AML-193 (cell line): ENCODE measurements at regions not wholly inside any gene's neighbourhood (a gene's known extent, or its start where the extent isn't known, plus 50 kb on each side); places are given as distances from the start of the nearest gene placed in this dataset.

Experiments
- DNase-seq, 2 experiments: peaks; one replicate each; lab custom pipeline; 2025; lab: John Stamatoyannopoulos, UW

DNA sequence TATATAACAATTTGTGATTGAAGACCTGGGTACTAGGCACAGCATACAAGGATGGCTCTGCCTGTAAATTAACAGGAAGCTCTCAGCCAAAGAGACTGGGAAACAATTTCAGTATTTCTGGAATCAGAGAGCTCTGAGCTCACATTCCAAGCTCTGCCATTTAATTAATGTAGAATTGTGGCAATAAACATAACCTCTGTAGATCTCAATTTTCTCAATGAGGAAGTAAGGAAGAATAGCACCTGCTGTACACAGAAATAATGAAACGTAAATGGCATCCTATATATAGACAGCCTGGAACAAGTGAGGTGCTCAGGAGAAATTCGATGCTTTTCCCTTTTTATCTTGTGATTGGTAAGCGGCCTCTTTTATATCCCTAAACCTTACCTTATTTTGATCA lies 538.5 kb upstream of the JAG1 start:
- DNase-seq = no peak

DNA sequence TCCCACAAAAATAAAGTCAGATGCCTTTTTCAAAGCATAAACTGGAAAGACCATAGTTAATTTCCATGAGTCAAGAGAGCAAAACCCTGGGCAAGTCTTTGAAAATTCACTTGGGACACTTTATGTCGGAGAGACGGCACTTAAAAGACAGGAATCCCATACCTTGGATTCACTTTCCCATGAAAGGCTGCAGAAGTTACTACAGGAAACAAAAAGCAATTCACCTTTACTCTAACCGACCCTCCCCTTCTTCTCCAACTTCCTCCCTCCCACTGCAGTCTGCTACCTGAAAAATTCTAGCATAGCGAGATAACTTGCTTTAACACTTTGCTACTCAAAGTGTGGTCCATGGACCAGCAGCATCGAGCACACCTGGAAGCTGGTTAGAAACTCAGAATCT lies 539.1 kb upstream of the JAG1 start:
- DNase-seq = no peak

DNA sequence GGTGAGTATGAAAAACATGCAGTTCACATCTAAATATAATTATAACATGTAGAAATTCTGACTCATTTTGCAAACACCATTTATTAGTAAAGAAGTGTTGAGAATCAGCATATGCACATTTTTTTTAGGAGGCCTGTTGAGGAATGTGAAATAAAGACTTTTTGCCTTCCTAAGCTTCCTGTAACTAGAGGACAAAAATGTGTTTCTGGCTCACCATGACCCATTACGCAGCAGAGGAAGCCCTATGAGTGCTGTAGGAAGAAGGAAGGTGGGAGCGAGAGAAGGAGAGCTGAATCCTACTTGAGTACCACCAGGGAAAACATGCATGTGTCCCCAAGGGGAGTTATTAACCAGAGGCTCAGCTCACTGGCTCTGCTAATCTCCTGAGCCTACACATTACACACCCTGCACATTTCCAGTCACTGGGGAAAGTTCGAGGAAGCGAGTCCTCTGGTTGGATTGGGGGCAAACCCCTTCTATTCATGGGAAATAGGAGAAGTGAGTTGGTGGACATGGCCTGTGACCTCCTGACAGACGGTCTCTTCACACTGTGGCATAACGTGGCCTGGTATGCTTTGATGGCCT lies 540.5 kb upstream of the JAG1 start:
- DNase-seq = no peak

DNA sequence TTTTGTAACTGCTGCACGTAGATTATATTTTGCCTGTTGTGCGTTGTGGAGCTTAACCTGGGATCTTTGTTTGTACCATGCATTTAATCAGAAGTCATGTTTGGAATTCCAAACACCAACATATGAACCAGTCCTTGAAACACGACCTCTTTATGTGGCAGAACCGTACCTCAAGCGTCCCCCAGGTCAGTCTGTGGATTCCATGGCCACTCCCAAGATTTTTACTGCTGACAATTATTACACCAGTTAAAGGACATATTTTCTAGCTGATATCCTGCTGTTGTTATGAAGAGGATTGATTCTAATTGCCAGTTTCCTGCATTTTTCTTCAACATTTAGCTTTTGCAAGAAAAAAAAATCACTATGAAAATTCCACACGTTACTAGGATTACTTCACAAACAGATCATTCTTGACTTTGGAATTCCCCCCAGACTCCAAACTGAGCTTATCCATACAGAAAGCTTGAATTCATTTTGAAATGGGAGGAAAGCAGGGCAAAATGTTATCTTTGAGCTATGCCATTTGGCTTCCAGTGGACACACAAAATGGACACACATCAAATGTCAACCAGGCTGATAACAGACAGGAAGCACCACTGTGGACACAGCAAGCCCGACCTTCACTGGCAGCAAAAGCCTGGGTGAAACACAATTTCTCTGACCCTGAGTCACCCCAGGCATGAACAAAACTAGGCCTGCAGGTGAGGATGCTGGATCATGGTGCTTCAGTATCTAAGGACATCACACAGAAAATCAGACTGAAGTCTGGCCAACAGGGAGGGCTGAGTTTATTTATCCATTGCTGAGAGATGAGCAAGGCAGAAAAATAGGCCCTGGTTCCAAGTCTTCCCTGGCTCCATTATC lies 542.9 kb upstream of the JAG1 start:
- DNase-seq = no peak

DNA sequence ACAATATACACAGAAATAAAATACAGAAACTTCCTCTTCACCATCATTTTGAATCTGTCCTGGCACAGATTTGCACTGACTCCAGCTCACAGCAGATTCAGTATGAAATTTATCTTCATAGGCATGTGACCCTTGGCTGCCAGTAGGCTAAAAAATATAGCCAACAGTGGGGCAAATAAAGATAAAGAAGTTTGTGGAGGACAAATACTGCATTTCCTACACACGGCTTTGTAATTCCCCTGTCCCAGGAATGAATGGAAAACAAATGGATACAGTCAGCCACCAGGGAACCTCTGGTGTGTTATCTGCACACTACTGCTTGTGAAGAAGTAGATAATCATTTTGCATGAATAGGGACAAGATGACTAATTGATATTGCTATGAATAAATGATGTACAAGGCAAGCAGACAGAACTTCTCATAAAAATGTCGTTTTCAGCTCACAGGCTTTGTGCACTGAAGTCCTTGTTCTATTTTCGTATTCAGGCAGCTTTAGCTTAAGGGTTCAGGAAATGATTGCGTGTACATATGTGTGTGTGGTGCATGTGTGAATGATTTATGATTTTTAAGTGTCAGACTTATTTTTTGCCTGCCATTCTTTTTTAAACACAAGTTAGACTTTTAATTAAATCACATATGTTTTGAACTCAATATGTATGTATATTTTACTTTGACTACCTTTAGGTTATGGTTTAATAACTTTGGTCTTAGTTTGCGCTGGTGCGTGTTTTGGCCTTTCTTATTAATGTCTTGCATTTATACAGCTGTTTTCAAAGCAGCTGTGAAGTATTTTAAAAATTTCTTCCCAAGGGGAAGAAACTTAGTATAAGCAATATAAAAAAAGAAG lies 543.8 kb upstream of the JAG1 start:
- no peak for DNase-seq

DNA sequence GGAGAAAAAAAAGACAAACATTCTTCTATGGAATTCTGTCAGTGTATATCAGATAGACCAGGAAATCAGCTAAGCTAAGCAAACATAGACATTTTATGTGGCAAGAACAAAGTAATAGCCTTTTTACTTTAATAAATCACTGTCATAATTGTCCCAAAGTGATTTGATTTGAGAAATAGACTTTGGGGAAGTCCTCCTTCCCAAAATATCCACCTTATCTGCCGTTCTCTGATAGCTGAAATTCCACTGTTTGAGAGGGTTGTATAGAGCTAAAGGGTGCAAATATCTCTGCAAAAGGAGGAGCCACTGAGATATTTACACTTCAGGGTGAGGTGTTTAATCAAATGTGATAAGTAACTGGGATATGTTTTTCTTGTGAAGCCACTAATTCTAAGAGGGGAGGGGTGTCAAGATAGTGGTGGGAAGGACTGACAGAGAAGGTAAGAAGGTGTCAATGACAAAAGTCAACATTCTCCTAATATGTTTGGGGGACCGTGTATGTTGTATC lies 544.4 kb upstream of the JAG1 start:
- no peak for DNase-seq

DNA sequence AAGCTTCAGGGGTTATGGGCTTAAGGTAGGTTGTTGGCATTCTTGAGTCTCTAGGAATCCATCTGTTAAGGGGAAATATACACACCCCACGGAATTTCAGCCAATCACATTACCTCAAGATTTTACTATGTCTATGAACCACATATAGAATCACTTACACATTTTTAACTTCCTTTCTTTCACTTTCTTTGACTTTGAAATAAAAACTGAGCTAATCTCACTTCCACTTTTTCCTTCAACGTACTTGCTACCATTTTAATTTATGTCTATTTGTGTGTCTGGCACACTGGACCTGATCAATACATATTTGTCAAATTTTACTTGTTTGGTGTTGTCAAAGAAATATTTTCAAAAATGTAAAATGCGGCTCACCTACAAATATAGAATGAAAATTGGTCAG lies 545.4 kb upstream of the JAG1 start:
- DNase-seq = no peak

DNA sequence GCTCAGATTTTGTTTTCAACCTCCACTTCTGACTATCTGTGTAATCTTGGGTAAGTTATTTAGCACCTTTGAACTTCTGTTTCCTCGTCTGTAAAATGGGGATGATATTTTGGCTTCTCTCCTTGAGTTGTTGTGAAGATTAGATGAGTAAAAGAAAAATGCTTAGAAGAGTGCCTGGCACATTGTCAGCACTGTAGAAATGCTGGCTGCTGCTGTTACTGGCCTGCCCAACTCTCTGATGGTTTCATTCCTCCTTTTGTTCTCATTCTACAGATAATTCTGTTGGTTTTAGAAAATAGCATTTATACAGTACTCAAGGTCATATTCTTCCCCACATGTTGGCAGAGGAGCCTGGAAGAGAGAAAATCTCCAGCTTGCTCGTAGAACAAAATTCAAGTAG lies 547.2 kb upstream of the JAG1 start:
- no peak for DNase-seq

DNA sequence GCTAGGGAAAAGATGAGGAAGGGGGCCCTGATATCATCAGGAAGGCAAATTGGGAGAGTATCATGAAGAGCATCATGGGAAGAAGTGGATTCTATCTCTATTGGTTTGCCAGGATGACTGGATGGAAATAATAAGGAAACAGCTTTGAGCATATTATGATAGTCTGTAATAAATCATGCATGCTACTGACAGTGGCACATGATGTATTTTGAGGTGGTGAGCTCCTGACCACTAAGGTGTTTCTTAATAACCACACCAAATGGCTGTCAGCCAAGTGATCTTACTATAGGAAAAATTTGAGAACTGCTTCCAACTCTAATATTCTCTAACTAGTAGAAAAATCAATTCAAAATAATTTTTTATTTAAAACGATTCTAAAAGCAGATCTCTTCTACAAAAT lies 548.4 kb upstream of the JAG1 start:
- no peak for DNase-seq

DNA sequence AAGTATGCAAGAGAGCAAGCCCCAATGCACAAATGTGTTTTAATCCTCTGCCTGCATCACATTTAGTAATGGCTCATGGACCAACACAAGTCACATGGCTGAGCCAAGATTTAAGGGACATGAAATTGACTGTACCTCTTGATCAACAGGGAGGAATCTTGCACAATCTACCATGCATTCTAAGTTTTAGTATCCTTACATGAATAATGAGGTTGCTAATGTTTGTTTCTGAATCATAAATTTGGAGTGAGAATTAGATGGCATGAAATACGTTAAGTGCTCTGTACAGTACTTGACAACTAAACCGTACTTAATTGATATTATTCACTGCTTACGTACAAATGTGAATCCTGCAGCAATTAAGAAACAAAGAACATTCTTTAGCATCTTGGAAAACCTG lies 553.8 kb upstream of the JAG1 start:
- DNase-seq = no peak

DNA sequence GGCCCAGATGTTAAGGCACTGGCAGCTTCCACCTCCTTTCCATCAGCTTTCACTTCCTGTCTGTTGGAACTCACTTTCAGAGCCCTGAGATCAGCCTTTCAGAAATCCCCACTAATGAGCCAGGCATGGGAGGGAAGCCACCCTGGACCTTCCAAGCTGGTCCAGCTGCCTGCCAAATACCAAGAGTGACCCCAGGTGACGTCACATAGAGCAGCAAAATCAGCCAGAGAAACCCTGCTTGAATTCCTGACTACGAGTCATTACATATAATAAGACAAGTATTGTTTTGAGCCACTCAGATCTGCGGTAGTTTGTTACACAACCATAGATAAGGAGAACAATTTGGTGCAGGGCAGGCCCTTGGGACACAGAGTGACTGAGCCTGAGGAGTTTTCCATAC lies 556.0 kb upstream of the JAG1 start:
- DNase-seq = no peak

DNA sequence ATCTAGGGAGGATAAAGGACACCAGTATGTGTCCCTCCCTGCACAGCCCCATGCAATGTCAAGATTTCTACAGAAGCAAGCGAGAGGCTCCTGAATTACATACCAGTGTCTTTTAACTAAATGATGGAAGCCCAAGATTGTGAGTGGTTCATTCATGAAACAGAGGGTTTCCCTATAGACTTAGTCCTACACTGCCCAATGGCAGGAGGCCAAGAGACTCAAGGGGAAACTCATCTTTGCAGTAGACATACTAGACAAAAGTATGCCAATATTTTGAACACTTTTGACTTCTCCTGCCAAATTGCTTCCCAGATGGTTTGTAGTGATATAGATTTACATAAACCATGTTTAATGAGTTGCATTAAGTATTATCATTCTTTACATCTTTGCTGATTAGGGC lies 557.2 kb upstream of the JAG1 start:
- DNase-seq = no peak

DNA sequence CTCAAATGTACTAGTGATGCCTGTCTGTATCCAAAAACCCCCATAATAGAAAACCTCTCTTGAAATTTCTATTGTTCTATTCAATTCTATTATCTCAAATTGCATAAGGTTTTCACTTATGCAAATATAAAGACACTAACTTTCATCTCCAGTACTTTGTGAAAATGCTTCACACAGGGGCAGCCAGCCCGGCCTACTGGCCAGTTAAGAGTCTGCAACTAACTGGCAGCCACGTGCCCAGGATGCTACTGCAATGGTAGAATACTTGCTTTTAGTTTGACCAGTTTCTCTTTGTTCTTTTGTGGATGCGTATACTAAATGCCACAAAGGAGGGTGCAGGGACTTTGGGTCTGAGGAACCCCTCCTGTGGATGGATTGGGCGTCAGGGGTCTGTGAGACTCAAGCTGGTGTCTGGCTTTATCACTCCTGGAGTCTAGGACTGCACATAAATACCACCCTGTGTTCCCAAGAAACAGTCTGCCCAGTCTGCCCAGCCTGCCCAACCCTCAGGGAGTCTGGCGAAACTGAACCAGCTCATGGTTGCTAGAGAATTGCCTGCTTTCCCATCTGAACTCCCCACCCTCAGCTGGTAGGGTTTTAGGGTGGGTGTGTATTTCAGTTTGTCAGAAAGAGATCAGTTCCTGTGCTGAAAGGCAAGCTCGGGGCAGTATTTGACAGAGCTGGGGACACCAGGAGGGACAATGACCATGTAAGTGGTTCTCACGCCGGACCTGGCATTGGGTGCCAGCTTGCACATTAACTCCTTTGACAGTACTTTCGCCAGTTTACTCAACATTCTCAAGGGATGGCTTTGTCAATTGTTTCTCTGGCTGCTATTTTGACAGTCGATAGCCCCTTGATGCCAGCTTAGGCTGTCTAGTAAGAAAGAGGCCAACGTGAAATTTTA lies 558.2 kb upstream of the JAG1 start:
- DNase-seq = no peak

DNA sequence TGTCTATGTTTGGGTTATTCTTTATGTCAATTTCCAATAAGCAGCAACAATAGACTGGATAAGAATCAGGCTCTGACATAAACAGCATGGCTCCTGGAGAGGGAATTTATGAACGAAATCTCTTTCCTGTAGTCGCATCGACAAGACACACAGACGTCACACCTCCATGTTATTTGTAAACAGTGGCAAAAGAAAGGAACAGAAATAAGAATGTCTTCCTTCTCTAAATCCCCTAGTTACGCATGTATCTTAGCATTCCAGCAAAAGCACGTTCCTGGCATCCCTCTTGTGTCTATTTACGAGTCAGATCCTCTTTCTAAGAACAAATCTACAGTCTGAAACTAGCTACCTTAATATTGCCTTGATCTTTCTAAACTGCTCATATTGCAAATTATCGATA lies 559.1 kb upstream of the JAG1 start:
- DNase-seq = no peak

DNA sequence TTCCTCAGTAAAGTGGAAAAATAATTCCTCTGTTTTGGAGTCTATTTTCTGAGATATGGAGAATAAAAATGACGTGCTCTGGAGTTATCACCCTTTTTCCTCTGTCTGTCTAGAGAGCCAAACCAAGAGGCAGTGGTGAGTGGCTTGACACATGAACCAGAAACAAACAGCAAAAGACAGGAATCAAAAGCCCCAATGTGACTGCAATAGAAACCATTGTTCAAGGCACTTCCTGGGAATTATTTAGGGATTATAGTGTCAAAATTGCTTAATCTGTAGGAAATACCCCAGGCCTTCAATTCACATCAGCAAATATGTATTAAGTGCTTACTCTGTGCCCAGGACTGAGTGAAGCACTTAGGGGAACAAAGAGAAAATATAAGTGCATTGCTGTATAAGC lies 560.4 kb upstream of the JAG1 start:
- DNase-seq = no peak

DNA sequence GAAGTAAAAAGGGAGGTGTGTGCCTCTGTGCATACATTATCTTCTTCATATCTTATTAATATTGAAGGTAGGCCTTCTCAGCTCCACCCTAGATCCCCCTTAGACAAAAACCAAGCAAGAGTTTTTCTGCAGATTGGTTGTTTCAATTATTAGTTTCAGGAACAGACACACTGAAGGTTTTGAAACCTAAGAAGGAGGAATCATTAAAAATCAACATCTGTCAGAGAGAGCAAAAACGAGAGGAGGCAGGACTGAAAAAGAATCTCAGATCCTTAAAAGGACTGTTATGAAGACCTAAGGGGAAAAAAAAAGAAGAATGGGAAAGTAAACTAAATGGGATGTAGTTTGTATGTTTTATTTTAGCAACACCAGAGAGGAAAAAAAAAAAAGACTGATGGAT lies 560.8 kb upstream of the JAG1 start:
- no peak for DNase-seq

DNA sequence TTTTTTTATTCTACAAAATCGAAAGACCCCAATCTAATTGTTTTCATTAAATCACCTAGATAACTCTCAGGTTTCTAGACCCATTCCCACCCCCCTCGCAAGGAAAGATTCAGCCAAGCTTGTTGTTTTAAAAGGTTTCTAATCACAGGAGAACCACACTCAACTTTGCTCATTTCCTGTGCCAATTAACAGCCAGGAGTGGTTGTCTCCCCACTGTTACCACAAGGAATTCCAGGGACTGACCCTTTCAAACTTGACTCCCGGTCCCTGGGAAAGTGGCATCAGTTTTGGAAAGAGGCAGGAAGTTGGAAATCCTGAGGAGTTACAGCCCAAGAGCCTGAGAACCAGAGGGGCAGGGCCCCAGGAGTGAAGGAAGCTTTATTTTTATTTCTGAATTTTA lies 561.3 kb upstream of the JAG1 start:
- DNase-seq = no peak

DNA sequence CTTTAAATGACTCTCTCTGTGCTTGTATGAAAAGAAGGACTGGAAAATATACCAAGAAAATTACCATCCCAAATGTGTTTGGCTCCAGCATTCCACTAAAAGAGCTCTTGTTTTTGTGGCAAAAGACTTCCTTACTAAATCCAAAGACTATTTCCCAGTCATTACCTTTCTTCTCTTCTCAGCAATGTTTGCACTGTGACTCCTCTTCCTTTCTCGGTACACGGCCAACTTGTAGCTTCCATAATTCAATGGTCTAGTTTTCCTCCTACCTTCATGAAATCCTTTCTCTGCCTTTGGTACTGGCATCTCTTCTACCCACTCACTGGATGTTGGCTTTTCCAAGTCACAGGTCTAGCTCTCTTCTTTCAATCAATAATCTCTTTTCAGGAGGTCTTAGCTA lies 568.5 kb upstream of the JAG1 start:
- no peak for DNase-seq

DNA sequence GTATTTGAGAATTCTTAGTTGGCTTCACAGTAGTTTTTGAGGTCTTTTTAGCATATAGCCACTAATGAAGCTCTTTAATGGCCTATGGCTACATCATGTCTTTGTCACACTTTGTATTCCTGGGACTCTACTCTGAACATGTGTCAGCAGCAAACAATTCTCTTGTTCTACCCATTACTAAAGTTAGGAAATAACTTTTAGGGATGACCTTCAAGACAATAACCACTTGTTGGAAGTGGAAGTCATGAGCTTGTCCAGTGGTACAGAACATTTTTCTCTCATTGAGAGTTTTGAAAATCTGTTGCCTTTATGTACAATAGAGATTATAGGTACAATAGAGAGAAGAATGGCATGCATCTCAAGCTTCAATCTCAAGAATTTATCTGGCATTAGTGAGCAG lies 571.6 kb upstream of the JAG1 start:
- DNase-seq = no peak

DNA sequence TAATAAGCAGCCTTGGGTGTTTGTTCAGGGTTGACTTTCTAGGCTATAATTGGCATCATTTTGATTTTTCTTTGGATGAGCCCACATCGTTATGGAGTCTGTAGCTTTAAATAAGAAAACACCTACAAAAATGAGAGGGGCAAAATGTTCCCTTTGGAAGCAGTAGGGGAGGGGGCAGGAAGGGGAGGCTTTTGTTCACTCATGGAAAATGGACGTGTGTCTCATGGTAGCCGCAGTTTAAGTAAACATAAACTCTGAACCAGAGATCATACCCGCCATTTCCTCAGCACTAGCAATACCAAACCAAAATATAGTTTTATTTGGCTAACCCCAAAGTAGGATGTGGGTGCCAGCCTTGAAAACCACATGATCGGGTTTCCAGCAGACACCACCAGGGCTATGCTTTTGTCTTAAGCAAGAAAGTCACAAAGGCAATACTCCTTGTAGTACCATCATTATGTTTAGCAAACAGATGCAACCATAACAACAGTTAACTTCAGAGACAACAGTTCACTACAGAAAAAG lies 572.5 kb upstream of the JAG1 start:
- DNase-seq = no peak
